MG63 (cell line): ENCODE measurements at regions not wholly inside any gene's neighbourhood (a gene's known extent, or its start where the extent isn't known, plus 50 kb on each side); places are given as distances from the start of the nearest gene placed in this dataset.
"Not testable (repeated sequence)": the region's sequence is repeated elsewhere in the genome, so short reads cannot be mapped to it uniquely, and the experiment has no call there.

Experiments used
- DNase-seq: peaks from one replicate; pipeline ENCODE4 v3.0.0-alpha.2; 2020
- H3K27me3 ChIP-seq: fragments of 250-450 bp; sonication (Bioruptor Pico); 2 replicates; pipeline ENCODE4 v1.5.1; 2020; ENCODE audit warnings: mild to moderate bottlenecking, moderate library complexity
- H3K36me3 ChIP-seq: fragments of 250-450 bp; sonication (Bioruptor Pico); 2 replicates; pipeline ENCODE4 v1.5.1; 2020; ENCODE audit warnings: mild to moderate bottlenecking, moderate library complexity
- H3K4me3 ChIP-seq: fragments of 250-450 bp; sonication (Bioruptor Pico); 2 replicates; pipeline ENCODE4 v1.5.1; 2020; ENCODE audit warnings: mild to moderate bottlenecking, moderate library complexity
- H3K9me3 ChIP-seq: fragments of 250-450 bp; sonication (Bioruptor Pico); 2 replicates; pipeline ENCODE4 v1.5.1; 2020; ENCODE audit warnings: mild to moderate bottlenecking, moderate library complexity

GRCh38 chr1:55445416-55445815, 230.3 kb upstream of the USP24 start:
- Histone ChIP-seq H3K4me3 (no peak overlapping the region), H3K27me3 (no peaks in the 10 kb centered on the region), H3K9me3 (peaks cover under 1% of the 10 kb centered on the region; the same call in 1 of the 2 replicates), H3K36me3 (no peaks in the 10 kb centered on the region)
- DNase-seq, result no peak

- no peaks in the 10 kb centered on the region for H3K36me3 ChIP-seq
- DNase-seq, result no peak
- H3K27me3 ChIP-seq, result no peaks in the 10 kb centered on the region
- no peak overlapping the region for H3K4me3 ChIP-seq
- H3K9me3 ChIP-seq, result peaks cover 4% of the 10 kb centered on the region; the same call in 1 of the 2 replicates
These were observed 229.5 kb upstream of the USP24 start for GRCh38 chr1:55444667-55445066.

DNA sequence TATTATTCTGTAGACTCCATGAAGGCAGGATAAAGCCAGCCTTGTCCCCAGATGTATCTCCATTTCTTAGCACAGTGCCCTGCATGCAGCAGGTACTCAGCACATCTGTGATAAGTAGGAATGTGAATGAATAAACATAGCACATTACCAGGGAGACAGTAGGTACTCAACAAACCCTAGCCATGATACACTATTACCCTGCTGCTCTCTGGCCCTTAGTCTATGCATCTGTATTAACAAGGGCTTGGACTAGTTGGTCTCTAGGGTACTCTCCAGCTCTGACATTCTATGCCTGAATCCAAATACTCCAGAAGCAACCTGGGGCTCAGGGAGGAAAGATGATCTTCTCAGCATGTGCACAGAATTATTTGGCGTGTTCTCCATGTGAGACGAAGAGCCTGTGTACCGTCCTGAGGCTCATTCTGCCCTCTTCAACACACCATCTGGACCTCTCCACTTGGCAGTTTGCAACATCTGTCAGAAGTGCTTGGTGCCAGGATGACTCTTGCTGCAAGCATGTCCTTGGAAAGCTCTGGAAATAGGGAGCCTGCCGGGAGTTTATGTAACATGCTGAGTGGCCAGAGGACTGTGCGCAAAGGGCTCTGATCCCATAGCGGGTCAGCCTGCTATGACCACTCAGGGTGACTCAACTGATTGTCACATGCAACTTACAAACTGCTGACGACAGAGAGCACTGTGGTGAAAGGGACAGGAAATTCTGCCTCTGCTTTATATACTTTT, 228.2 kb upstream of the USP24 start:
- Histone ChIP-seq H3K27me3 (no peaks in the 10 kb centered on the region), H3K9me3 (peaks cover 4% of the 10 kb centered on the region; the same call in 1 of the 2 replicates), H3K36me3 (no peaks in the 10 kb centered on the region), H3K4me3 (no peak overlapping the region)
- peak; percentile 98 for DNase-seq

GRCh38 chr1:55441489-55441888, 226.3 kb upstream of the USP24 start:
- H3K4me3 ChIP-seq, result no peak overlapping the region

GRCh38 chr1:55437692-55438091, 222.5 kb upstream of the USP24 start:
- no peak for DNase-seq
- H3K36me3 ChIP-seq, result no peaks in the 10 kb centered on the region
- peaks cover 9% of the 10 kb centered on the region for H3K9me3 ChIP-seq
- H3K27me3 ChIP-seq, result no peaks in the 10 kb centered on the region
- H3K4me3 ChIP-seq, result no peak overlapping the region

More at GRCh38 chr1:55441489-55441888, 226.3 kb upstream of the USP24 start:
- Histone ChIP-seq H3K27me3 (no peaks in the 10 kb centered on the region), H3K9me3 (peaks cover 4% of the 10 kb centered on the region; the same call in 1 of the 2 replicates), H3K36me3 (no peaks in the 10 kb centered on the region)
- DNase-seq, result no peak

- H3K9me3 ChIP-seq, result peaks cover 13% of the 10 kb centered on the region
- not testable (repeated sequence) for H3K36me3 ChIP-seq, H3K4me3 ChIP-seq, H3K27me3 ChIP-seq
- peak; percentile 48 for DNase-seq
These were observed 215.6 kb upstream of the USP24 start for GRCh38 chr1:55430720-55431119.

DNA sequence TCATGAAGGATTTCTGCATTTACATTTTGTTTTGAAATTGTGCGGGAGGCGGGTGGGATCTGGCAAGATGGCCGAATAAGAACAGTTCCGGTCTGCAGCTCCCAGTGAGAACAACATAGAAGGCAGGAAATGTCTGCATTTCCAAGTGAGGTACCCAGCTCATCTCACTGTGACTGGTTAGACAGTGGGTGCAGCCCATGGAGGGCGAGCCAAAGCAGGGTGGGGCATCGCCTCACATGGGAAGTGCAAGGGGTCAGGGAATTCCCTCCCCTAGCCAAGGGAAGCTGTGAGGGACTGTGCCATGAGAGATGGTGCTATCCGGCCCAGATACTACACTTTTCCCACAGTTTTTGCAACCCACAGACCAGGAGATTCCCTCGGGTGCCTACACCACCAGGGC, 215.0 kb upstream of the USP24 start:
- not testable (repeated sequence) for H3K36me3 ChIP-seq, H3K4me3 ChIP-seq, H3K27me3 ChIP-seq
- peak; percentile 40 for DNase-seq
- peaks cover 13% of the 10 kb centered on the region for H3K9me3 ChIP-seq

GRCh38 chr1:55428944-55429931, 214.1 kb upstream of the USP24 start:
- Histone ChIP-seq H3K4me3 (no peak overlapping the region), H3K9me3 (peaks cover 13% of the 10 kb centered on the region), H3K27me3 (no peaks in the 10 kb centered on the region), H3K36me3 (no peaks in the 10 kb centered on the region)
- DNase-seq, result peak; percentile 97

GRCh38 chr1:55428231-55428630, 213.1 kb upstream of the USP24 start:
- no peak for DNase-seq
- H3K27me3 ChIP-seq, result no peaks in the 10 kb centered on the region
- H3K36me3 ChIP-seq, result no peaks in the 10 kb centered on the region
- H3K4me3 ChIP-seq, result no peak overlapping the region
- H3K9me3 ChIP-seq, result peaks cover 9% of the 10 kb centered on the region

GRCh38 chr1:55427606-55428005, 212.4 kb upstream of the USP24 start:
- H3K4me3 ChIP-seq, result no peak overlapping the region
- no peaks in the 10 kb centered on the region for H3K27me3 ChIP-seq
- H3K9me3 ChIP-seq, result peaks cover 7% of the 10 kb centered on the region
- no peaks in the 10 kb centered on the region for H3K36me3 ChIP-seq
- no peak for DNase-seq

DNA sequence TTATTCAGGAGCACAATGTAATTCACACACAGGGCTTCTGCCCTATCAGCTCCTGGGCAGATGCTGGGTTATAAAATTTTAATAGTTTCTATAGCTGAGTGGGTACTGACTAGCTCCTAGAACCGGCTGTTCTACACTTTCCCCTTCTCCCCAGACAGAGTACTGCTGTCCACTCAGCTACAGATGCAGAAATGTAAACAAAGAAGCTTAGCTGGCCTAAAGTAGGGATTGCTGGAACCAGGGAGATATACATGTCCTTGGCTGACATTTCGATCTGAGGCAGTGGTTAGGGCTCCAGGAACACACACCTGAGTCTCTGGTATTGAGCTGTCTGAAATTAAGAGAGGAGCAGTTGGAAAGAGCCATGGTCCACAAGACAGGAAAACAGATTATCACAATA, 211.5 kb upstream of the USP24 start:
- no peaks in the 10 kb centered on the region for H3K36me3 ChIP-seq

GRCh38 chr1:55426156-55426555, 211.0 kb upstream of the USP24 start:
- no peak for DNase-seq
- no peaks in the 10 kb centered on the region for H3K27me3 ChIP-seq
- H3K4me3 ChIP-seq, result no peak overlapping the region
- peaks cover 4% of the 10 kb centered on the region; the same call in 1 of the 2 replicates for H3K9me3 ChIP-seq
- no peaks in the 10 kb centered on the region for H3K36me3 ChIP-seq

More for the DNA sequence above, 211.5 kb upstream of the USP24 start:
- H3K27me3 ChIP-seq, result no peaks in the 10 kb centered on the region
- peaks cover 4% of the 10 kb centered on the region; the same call in 1 of the 2 replicates for H3K9me3 ChIP-seq
- no peak for DNase-seq
- H3K4me3 ChIP-seq, result no peak overlapping the region

- H3K36me3 ChIP-seq, result no peaks in the 10 kb centered on the region
- no peak for DNase-seq
- H3K27me3 ChIP-seq, result no peaks in the 10 kb centered on the region
These were observed 210.3 kb upstream of the USP24 start for GRCh38 chr1:55425310-55425930.

GRCh38 chr1:55423376-55423775, 208.2 kb upstream of the USP24 start:
- no peak for DNase-seq
- no peaks in the 10 kb centered on the region for H3K27me3 ChIP-seq

More at GRCh38 chr1:55425310-55425930, 210.3 kb upstream of the USP24 start:
- H3K9me3 ChIP-seq, result peaks cover 4% of the 10 kb centered on the region; the same call in 1 of the 2 replicates
- no peak overlapping the region for H3K4me3 ChIP-seq

GRCh38 chr1:55420929-55421716, 206.0 kb upstream of the USP24 start:
- Histone ChIP-seq H3K27me3 (no peaks in the 10 kb centered on the region), H3K36me3 (no peaks in the 10 kb centered on the region), H3K9me3 (peaks cover 4% of the 10 kb centered on the region; the same call in 1 of the 2 replicates), H3K4me3 (no peak overlapping the region)
- DNase-seq, result peak; percentile 20

More at GRCh38 chr1:55423376-55423775, 208.2 kb upstream of the USP24 start:
- peaks cover 4% of the 10 kb centered on the region; the same call in 1 of the 2 replicates for H3K9me3 ChIP-seq
- H3K4me3 ChIP-seq, result no peak overlapping the region
- H3K36me3 ChIP-seq, result no peaks in the 10 kb centered on the region

GRCh38 chr1:55420026-55420425, 204.9 kb upstream of the USP24 start:
- H3K4me3 ChIP-seq, result no peak overlapping the region
- no peaks in the 10 kb centered on the region for H3K27me3 ChIP-seq
- H3K9me3 ChIP-seq, result peaks cover 4% of the 10 kb centered on the region
- no peaks in the 10 kb centered on the region for H3K36me3 ChIP-seq
- DNase-seq, result no peak
